ENCODE measurements at regions not wholly inside any gene's neighbourhood (a gene's known extent, or its start where the extent isn't known, plus 50 kb on each side); places are given as distances from the start of the nearest gene placed in this dataset.

DNA sequence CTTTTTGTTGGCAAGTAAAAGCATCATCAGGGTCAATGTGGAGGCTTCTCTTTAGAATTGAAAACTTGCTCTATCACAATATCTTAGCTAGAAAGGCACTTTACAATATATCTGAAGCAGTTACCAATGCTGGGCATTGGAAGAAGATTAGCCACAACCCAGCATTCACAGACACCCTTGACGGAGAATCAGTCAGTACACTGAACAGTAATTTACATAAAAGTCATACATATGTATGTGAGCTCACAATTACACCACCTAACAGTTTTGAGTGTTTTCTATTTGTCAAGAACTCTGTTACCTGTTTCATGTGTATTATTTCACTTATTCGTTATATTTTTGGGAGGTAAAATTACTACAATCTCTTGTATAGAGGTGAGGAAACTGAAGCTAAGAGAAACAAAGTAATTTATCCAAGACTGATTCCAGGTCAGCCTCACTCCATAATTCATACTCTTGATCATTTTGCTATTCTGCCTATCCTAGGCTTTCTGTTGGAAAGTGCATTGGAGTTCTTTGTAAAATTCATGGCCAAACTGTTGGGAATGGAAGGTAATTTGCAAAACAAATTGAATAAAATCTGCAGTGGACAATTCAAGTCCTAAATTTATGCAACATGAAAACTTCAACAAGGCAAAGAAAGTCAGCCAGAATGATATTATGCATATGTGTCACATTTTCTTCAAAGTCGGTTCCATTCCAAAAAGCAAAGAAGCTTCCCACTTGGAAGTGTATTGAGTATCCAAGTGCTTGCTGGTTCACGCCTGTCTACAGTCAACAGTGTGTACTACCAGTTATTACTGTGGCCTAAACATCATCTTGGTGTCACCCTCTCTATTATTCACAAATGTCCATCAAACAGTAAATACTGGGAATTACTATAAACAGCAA lies 223.7 kb upstream of the SEMA6D start:
- H3K4me2 ChIP-seq, result no peak overlapping the region
- no peaks in the 10 kb centered on the region for H3K4me1 ChIP-seq
- no peak overlapping the region for H3K27ac ChIP-seq
- ChIA-PET POLR2A (no interaction called here), CTCF (no interaction called here)
- H3K9me3 ChIP-seq, result no peaks in the 10 kb centered on the region
- ATAC-seq (no peak), DNase-seq (ENCODE audit: low read depth in 1 of 2, low spot score in 1 of 2) (no peak), FAIRE-seq (no peak)
- no peak overlapping the region for H3K4me3 ChIP-seq
- WGBS (ENCODE audit: missing lambda C conversion rate), result 0% methylated on average over 4 of the region's 4 CpGs
- no peak for TF ChIP-seq HOXA7 (CRISPR knock-in tag; IDR thresholded peaks at IDR 0.05)
- TF ChIP-seq, protein P1, sequence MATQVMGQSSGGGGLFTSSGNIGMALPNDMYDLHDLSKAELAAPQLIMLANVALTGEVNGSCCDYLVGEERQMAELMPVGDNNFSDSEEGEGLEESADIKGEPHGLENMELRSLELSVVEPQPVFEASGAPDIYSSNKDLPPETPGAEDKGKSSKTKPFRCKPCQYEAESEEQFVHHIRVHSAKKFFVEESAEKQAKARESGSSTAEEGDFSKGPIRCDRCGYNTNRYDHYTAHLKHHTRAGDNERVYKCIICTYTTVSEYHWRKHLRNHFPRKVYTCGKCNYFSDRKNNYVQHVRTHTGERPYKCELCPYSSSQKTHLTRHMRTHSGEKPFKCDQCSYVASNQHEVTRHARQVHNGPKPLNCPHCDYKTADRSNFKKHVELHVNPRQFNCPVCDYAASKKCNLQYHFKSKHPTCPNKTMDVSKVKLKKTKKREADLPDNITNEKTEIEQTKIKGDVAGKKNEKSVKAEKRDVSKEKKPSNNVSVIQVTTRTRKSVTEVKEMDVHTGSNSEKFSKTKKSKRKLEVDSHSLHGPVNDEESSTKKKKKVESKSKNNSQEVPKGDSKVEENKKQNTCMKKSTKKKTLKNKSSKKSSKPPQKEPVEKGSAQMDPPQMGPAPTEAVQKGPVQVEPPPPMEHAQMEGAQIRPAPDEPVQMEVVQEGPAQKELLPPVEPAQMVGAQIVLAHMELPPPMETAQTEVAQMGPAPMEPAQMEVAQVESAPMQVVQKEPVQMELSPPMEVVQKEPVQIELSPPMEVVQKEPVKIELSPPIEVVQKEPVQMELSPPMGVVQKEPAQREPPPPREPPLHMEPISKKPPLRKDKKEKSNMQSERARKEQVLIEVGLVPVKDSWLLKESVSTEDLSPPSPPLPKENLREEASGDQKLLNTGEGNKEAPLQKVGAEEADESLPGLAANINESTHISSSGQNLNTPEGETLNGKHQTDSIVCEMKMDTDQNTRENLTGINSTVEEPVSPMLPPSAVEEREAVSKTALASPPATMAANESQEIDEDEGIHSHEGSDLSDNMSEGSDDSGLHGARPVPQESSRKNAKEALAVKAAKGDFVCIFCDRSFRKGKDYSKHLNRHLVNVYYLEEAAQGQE (IDR thresholded peaks at IDR 0.05), result no peak
- TF ChIP-seq TFCP2L1 (CRISPR knock-in tag; IDR thresholded peaks at IDR 0.05), result no peak
- TF ChIP-seq SREBF2 (IDR thresholded peaks at IDR 0.05), result no peak

DNA sequence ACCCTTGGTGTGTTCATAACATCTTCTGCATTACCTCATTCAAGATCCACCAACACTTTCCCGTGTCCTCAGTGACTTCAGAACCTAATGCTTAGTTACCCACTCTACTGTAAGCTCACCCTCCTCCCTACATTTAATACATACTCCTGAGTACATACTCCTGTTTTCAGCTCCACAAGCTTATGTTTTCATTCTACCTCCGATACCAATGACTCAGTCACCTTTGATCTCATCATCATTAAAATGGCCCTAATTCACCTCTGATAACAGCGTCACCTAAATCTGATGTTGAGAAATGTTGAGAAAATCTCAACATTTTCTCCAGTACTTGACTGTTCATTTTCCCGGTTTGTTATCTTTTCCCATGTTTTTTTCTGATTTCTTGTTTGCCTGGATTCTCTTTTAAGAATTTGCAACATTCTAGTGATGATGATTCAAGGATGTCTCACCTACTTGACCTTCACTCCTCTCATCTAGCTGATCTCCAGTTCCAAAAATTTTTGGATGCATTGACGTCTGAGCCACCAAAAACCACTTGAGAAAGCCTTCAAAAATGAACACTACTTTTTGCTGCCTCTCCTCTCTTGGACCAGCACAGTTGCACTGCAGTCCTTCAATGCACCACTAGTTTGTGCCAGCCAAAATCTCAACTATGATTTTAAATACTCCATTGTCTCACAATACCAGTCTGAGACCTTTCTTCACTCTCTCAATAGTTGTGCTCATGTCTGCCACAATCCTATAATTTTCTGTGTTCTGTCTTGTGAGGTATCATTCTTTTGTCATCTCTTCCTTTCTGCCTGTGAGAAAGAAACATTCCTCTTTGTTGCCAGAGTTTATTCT lies 220.7 kb upstream of the SEMA6D start:
- WGBS (ENCODE audit: missing lambda C conversion rate), result 0% methylated on average over 5 of the region's 5 CpGs
- no peak overlapping the region for H3K27ac ChIP-seq
- no peak for FAIRE-seq
- TF ChIP-seq HDAC2 (IDR thresholded peaks at IDR 0.05), result no peak
- no peak for TF ChIP-seq JUNB (IDR thresholded peaks at IDR 0.05)
- TF ChIP-seq POLR2A (IDR thresholded peaks at IDR 0.05; ENCODE audit: low read length), result no peak
- TF ChIP-seq MAFK (IDR thresholded peaks at IDR 0.05; ENCODE audit: partially characterized antibody), result no peak
- no peak for TF ChIP-seq RAD21 (conservative IDR thresholded peaks at IDR 0.05 in 1 of 2, IDR thresholded peaks at IDR 0.05 in 1 of 2)
- TF ChIP-seq CBX8 (IDR thresholded peaks at IDR 0.05), result no peak
- TF ChIP-seq, protein P1 (IDR thresholded peaks at IDR 0.05), result no peak
- no peak for TF ChIP-seq MAZ (IDR thresholded peaks at IDR 0.05; ENCODE audit: borderline replicate concordance, low read depth, low read length)
- H3K4me2 ChIP-seq, result no peak overlapping the region
- no peak for DNase-seq (ENCODE audit: low read depth in 1 of 2, low spot score in 1 of 2)
- ATAC-seq, result no peak
- ChIA-PET CTCF (interaction anchor here (0.7 kb wide), 1 partner anchor 491 kb away, joined by 3 read pairs; no protein-coding TSS in a partner anchor), POLR2A (no interaction called here)
- H3K4me1 ChIP-seq, result no peaks in the 10 kb centered on the region
- no peaks in the 10 kb centered on the region for H3K9me3 ChIP-seq
- no peak overlapping the region for H3K4me3 ChIP-seq

DNA sequence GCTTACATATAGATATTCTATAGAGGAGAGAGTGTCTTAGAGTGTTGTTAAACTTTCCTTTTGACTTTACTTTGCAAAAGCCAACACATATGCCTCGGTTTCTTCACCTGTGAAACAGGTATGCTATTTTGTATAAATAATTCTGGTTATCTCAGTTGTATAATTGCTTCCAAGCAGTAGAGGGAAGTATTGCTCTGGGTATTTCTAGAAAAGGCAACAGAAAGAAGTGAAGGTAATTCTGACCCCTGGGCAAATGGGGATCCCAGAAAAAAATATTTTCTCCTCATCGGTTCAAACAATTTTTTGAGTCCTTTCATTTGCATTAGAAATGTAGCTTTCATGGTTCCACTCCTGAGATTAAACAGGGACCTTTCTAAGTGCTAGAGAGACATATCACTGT lies 216.5 kb upstream of the SEMA6D start:
- Histone ChIP-seq H3K27ac (no peak overlapping the region), H3K4me3 (no peak overlapping the region), H3K4me2 (no peak overlapping the region), H3K4me1 (no peaks in the 10 kb centered on the region), H3K9me3 (no peaks in the 10 kb centered on the region)
- WGBS (ENCODE audit: missing lambda C conversion rate), result 0% methylated on average over 2 of the region's 2 CpGs
- no peak for FAIRE-seq
- ATAC-seq, result no peak
- ChIA-PET CTCF (no interaction called here), POLR2A (no interaction called here)
- no peak for TF ChIP-seq SREBF2 (IDR thresholded peaks at IDR 0.05)
- TF ChIP-seq EHF (CRISPR knock-in tag; IDR thresholded peaks at IDR 0.05), result no peak
- TF ChIP-seq, protein P2, sequence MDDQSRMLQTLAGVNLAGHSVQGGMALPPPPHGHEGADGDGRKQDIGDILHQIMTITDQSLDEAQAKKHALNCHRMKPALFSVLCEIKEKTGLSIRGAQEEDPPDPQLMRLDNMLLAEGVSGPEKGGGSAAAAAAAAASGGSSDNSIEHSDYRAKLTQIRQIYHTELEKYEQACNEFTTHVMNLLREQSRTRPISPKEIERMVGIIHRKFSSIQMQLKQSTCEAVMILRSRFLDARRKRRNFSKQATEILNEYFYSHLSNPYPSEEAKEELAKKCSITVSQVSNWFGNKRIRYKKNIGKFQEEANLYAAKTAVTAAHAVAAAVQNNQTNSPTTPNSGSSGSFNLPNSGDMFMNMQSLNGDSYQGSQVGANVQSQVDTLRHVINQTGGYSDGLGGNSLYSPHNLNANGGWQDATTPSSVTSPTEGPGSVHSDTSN (IDR thresholded peaks at IDR 0.05), result no peak
- no peak for TF ChIP-seq NR3C1 (IDR thresholded peaks at IDR 0.05)
- no peak for TF ChIP-seq ESRRA (IDR thresholded peaks at IDR 0.05; ENCODE audit: borderline replicate concordance, low read length)
- no peak for TF ChIP-seq ZSCAN20 (CRISPR knock-in tag; IDR thresholded peaks at IDR 0.05)
- no peak for TF ChIP-seq ZC3H11A (IDR thresholded peaks at IDR 0.05)
- TF ChIP-seq CHD4 (IDR thresholded peaks at IDR 0.05; ENCODE audit: borderline replicate concordance), result no peak
- TF ChIP-seq, protein P3, sequence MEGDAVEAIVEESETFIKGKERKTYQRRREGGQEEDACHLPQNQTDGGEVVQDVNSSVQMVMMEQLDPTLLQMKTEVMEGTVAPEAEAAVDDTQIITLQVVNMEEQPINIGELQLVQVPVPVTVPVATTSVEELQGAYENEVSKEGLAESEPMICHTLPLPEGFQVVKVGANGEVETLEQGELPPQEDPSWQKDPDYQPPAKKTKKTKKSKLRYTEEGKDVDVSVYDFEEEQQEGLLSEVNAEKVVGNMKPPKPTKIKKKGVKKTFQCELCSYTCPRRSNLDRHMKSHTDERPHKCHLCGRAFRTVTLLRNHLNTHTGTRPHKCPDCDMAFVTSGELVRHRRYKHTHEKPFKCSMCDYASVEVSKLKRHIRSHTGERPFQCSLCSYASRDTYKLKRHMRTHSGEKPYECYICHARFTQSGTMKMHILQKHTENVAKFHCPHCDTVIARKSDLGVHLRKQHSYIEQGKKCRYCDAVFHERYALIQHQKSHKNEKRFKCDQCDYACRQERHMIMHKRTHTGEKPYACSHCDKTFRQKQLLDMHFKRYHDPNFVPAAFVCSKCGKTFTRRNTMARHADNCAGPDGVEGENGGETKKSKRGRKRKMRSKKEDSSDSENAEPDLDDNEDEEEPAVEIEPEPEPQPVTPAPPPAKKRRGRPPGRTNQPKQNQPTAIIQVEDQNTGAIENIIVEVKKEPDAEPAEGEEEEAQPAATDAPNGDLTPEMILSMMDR (IDR thresholded peaks at IDR 0.05), result no peak
- TF ChIP-seq, protein P4, sequence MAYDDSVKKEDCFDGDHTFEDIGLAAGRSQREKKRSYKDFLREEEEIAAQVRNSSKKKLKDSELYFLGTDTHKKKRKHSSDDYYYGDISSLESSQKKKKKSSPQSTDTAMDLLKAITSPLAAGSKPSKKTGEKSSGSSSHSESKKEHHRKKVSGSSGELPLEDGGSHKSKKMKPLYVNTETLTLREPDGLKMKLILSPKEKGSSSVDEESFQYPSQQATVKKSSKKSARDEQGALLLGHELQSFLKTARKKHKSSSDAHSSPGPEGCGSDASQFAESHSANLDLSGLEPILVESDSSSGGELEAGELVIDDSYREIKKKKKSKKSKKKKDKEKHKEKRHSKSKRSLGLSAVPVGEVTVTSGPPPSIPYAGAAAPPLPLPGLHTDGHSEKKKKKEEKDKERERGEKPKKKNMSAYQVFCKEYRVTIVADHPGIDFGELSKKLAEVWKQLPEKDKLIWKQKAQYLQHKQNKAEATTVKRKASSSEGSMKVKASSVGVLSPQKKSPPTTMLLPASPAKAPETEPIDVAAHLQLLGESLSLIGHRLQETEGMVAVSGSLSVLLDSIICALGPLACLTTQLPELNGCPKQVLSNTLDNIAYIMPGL (CRISPR knock-in tag; IDR thresholded peaks at IDR 0.05; ENCODE audit: borderline replicate concordance), result no peak
- no peak for DNase-seq (ENCODE audit: low read depth in 1 of 2, low spot score in 1 of 2)

Data from A549 (cell line).